ENCODE measurements at regions not wholly inside any gene's neighbourhood (a gene's known extent, or its start where the extent isn't known, plus 50 kb on each side); places are given as distances from the start of the nearest gene placed in this dataset.

DNA sequence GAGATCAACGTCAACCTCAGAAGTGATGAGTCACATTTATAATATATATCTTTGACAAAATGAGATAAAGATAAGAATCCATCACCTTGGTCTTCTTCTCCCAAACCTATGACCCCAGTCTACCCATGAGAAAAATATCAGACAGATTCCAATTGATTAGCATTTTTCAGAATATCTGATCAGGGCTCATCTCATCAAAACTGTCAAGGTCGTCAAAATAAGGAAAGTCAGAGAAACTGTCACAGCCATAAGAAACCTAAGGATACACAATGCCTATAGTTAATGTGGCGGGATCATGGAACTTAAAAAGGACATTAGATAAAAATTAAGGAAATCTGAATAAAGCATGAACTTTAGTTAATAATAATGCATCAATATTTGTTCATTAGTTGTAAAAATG, 374.1 kb downstream of the FAT4 start:
- TF ChIP-seq CTCF (IDR thresholded peaks at IDR 0.05; ENCODE audit: low read depth, low read length, missing input control) (no peak), TAF1 (conservative IDR thresholded peaks at IDR 0.05) (no peak), NR2F2 (IDR thresholded peaks at IDR 0.05) (no peak), ATF3 (IDR thresholded peaks at IDR 0.05) (no peak), RAD21 (IDR thresholded peaks at IDR 0.05) (no peak), YY1 (IDR thresholded peaks at IDR 0.05) (no peak)
